Neural cell (in vitro differentiated cells): ENCODE measurements at regions not wholly inside any gene's neighbourhood (a gene's known extent, or its start where the extent isn't known, plus 50 kb on each side); places are given as distances from the start of the nearest gene placed in this dataset.

Experiments
- CTCF ChIP-seq: fragments of 450-650 bp; IDR thresholded peaks from 2 replicates; pipeline ENCODE4 v1.5.1; 2014; ENCODE audit warnings: antibody characterized with exemption, mild to moderate bottlenecking, moderate library complexity; ENCODE audit not compliant: poor library complexity, severe bottlenecking
- EZH2 ChIP-seq: fragments of 200-600, 300-800 bp; shearing (Covaris generic), sonication (generic); IDR thresholded peaks from 2 replicates; pipeline ENCODE4 v1.6.1; 2014; ENCODE audit warnings: antibody characterized with exemption, low read length, borderline replicate concordance, mild to moderate bottlenecking; ENCODE audit not compliant: insufficient read depth, poor library complexity, severe bottlenecking

GRCh38 chr18:25648716-25649260 lies 296.8 kb upstream of the ZNF521 start:
- no peak for TF ChIP-seq CTCF
- TF ChIP-seq EZH2, result no peak
